ENCODE measurements at regions not wholly inside any gene's neighbourhood (a gene's known extent, or its start where the extent isn't known, plus 50 kb on each side); places are given as distances from the start of the nearest gene placed in this dataset.

DNA sequence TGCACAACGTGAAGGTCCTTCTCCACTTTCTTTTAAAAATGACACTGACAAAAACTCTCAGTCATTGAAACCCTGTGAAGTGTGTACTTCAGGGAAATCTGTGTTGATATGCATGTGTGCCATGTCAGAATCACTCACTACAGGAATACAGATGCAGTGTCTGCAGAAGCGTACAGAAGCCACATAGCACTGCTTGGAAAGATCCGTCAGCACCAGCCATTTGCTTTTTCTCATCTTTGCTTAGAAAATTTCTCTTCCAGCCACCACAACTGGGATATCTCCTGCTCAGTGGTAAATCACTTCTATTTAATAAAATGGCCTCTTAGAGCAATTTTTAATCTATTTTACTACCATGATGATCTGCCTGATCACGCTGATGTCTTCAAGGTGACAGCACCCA lies 91.3 kb upstream of the ARHGEF26 start:
- TF ChIP-seq POLR2A (IDR thresholded peaks at IDR 0.05; ENCODE audit: low read length), result no peak
- TF ChIP-seq GATA1 (IDR thresholded peaks at IDR 0.05; ENCODE audit: low read depth, low read length), result no peak
